HG02884 (cell line): ENCODE measurements at regions not wholly inside any gene's neighbourhood (a gene's known extent, or its start where the extent isn't known, plus 50 kb on each side); places are given as distances from the start of the nearest gene placed in this dataset.

ENCODE experiments used
- ATAC-seq: cut with Tn5 transposase; IDR thresholded peaks from one replicate; pipeline ENCODE4 v1.9.1; 2021; ENCODE audit warnings: mild to moderate bottlenecking, moderate library complexity; ENCODE audit not compliant: unreplicated experiment

- no peak for ATAC-seq
Observed at GRCh38 chr14:61940666-61941420, 178.6 kb downstream of the SNAPC1 start.

DNA sequence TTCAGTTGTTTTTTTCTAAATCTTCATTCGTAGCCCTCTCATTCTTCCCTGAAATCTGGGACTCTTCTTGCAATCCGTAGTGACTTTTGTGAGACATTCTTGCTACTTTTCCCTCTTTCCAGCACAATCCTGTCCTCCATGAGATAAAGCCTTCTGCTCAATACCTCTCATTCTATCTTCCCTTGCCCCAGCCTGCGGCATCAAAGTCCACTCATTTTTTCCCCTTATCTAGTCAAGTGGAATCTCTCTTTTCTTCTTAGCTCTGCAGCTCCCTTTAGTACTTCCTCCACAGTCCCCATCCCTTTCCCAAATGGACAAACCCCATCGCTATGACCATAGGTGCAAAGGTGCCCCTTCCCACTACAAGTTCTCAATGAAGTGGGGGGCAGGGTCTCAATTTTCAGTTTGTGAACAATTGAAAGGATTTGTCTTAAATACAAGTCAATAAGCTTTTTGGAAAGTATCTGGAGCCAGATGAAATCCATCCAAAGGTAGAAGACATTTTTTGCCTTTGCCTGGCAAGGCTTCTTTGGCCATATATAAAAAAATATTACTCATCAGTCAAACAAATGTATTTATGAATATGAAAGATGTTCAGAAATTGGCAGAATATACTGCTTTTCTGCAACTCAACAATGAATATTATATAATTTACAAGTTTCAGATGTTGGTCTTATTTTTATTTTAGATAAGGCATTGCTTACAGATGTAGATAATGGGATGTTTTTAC, 179.4 kb downstream of the SNAPC1 start:
- no peak for ATAC-seq

DNA sequence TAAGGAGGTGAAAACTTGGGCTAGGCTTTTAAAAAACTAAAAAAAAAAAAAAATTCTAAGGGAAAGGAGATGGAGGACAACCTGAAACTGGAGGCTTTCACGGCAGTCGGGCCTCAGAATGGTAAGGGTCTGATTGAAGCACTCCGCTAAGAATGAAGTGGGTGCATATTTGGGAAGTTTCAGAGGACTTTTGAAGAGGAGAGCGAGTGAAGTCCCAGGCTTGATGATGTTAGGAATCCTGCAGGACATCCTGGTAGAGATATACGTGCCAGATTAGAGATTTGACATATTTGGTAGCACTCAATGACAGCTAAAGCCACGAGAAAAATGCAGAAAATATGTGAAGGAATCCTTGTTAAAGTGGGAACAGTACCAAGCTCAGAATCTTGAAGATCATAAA, 186.2 kb downstream of the SNAPC1 start:
- ATAC-seq = no peak

DNA sequence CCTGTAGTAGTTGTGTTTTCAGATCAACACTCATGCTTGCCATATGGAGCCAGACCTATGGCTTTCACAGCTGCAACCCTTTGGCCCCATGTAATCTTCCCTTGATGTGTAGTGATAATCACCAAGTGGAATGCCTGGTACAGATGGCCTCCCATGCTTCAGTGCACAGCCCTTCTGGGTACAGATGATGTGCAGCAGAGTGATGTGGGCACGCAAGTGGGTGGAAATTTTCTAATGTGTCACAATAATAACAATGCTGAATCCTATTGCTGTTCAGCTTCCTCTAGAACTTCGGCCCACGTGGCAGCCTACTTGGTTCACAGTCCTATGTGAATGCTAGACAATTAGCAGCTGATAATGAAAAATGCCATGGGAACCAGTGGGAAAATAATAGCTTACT, 188.1 kb downstream of the SNAPC1 start:
- ATAC-seq = no peak

DNA sequence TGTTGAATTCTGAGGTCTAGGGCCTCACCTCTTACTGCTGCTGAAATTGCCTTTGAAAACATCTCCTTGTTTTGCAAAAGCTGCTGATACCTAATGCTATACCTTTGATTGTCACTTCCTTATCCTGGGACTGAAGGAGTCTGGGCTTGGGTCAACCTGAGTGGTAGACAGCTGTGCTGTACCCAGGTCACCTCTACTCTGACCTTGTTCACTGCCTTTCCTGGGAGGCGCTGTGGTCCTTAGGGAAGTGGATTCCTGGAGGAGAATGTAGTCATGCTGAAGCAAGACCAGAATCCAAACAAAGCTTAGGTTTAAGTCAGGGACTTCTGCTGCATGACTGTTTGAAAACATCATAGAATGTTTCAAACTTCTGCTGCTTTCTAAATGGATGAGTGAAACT, 191.4 kb downstream of the SNAPC1 start:
- no peak for ATAC-seq

DNA sequence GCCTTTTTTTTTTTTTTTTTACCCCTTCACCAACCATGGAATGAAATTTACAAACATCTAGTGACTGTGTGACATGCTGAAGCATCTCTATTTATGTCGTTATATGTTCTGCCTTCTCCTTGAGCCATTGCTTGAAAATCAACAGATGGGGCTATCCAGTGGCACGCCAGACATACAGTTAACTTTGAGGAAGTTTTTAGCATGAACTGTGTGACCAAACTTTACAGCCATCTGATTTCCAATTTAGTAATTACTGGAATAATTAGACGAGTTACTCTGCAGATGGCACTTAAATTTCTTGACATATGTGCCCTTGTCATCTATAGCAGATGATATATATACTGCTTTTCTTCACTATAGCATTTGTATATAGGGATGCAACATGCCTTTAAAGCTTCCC, 192.1 kb downstream of the SNAPC1 start:
- ATAC-seq = no peak

- no peak for ATAC-seq
Observed at GRCh38 chr14:61956517-61956916, 194.3 kb downstream of the SNAPC1 start.

DNA sequence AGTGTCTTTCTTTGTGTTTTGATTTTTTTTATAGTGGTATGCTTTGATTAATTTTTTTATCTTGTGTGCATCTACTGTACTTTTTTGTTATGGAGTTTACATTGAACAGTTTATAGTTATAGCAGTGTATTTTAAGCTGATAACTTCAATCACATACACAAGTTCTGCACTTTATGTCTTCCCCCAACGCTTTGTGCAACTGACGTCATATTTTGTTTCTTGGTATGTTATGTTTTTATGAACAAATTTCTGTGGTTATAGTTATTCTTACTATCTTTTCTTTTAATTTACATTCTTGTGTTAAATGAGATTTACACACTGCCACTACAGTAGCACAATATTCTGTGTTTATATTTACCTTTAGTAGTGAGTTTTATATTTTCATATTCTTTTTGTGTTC, 197.1 kb downstream of the SNAPC1 start:
- ATAC-seq = no peak

GRCh38 chr14:61961369-61961768, 199.1 kb downstream of the SNAPC1 start:
- ATAC-seq = no peak

DNA sequence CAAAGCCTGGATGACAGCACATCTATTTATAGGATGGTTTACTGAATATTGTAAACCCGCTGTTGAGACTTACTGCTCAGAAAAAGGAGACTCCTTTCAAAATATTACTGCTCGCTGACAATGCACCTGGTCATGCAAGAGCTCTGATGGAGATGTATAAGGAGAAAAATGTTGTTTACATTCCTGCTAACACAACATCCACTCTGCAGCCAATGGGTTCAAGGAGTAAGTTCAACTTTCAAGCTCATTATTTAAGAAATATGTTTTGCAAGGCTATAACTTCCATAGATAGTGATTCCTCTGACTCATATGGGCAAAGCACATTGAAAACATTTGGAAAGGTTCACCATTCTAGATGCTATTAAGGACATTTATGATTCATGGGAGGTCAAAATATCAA, 201.7 kb downstream of the SNAPC1 start:
- ATAC-seq = no peak

DNA sequence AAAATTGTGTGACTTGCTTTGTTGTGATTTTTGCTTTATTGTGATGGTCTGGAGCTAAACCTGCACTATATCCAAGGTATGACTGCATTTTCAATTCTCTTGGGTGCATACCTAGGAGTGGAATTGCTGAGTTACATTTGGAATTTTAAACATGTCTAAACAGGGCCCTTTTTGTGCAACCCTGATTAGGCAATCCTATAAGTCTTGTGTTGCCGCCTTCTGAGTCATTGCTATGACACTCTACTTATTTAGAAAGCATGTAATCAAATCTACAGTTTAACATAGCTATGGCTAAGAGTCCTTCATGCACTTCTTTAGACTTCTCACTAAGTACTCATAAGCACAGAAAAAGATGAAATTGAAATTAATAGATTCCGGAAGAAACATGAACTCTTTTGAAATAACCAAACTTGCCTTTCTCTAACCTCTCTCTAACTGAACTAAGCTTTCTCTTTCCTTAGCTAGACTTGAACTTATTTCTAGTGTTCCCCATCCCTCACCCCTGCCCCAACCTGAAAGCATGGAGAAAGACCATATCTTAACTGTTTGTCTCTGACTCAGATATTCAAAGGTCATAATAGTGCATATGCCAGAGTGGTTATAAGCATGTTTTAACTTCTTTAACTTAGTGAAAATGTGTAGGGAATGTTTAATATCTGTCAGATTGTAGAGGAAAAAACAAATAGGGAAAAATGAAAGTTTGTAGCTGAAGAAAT, 203.0 kb downstream of the SNAPC1 start:
- ATAC-seq = no peak

DNA sequence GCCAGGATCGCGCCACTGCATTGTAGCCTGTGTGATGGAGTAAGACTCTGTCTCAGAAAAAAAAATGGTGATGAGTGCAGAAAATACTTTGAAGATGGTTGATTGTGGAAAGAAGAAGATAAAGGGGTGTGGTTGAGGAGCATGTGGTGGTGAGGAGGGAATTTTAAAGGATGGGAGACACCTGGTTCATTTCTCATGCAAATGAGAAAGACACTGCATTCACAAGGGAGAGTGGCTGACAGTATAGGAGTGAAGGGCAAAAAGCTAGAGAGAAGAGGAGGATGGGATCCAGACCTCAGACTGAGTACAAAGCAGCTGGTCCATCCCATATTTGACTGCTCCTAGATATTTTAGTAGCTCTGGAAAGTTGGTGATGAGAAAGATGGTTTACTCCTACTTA, 206.0 kb downstream of the SNAPC1 start:
- ATAC-seq = no peak

DNA sequence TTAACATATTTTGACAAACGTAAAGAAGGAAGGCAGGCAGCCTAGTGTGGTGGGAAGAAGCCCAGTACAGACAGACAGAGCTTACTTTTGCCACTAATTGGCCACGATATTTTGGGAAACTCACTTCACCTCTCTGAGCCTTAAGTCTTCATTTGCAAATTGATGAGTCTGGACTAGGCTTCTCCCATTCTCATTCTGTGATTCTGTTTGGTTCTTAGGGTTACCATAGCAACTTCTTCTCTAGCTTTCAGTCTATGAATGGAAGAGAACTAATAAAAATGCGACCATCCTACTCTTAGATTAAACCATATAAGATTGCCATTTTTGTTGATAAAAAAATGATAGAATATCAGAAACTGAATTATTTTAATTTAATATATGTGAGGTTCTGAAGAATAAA, 210.5 kb downstream of the SNAPC1 start:
- no peak for ATAC-seq

DNA sequence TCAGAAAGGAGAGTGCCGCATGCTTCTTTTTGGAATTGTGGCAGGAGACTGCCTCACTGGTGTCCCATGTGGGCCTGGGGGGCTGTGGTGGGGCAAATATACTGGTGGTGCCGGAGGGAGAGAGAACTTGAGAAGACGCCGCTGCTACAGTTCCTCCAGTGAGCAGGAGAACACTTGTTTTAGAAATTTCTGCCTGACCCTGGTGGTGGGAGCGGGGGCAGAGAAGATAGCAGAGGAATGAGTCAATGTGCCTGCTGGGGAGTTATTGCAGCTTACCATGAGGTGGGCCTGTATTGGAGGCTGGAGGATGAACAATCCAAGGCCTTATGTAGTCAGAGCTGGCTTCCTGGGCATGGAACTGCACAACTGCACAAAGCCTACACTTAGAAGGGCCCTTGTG, 211.8 kb downstream of the SNAPC1 start:
- no peak for ATAC-seq

DNA sequence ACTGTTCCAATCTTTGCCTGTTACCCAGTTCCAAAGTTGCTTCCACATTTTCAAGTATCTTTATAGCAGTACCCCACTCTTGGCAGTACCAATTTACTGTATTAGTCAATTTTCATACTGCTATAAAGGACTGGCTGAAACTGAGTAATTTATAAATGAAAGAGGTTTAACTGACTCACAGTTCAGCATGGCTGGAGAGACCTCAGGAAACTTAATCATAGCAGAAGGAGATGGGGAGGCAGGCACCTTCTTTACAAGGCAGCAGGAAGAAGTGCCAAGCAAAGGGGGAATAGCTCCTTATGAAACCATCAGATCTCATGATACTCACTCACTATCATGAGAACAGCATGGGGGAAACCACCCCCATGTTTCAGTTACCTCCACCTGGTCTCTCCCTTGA, 215.0 kb downstream of the SNAPC1 start:
- ATAC-seq = no peak

GRCh38 chr14:61988240-61988639, 226.0 kb downstream of the SNAPC1 start:
- no peak for ATAC-seq

DNA sequence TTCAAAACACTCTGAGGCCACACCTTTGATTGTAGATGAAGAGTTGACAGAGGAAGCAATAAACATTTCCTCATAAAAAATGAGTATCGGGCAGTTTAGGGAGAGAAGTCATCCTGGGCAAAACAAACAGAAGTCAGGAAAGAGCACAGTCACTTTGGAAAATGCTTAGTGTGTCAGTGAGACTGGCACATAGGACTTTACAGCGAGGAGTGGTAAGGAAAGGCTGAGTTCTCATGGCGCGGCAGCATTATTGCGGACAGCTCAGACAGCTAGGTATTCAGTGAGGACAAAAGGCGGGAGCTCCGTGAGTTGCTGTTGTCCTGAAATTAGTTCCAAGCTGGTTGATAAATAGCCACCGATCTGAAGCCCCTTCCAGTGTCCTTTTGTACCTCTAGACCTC, 229.9 kb downstream of the SNAPC1 start:
- ATAC-seq = no peak

- no peak for ATAC-seq
Observed at GRCh38 chr14:61992926-61993325, 230.7 kb downstream of the SNAPC1 start.

DNA sequence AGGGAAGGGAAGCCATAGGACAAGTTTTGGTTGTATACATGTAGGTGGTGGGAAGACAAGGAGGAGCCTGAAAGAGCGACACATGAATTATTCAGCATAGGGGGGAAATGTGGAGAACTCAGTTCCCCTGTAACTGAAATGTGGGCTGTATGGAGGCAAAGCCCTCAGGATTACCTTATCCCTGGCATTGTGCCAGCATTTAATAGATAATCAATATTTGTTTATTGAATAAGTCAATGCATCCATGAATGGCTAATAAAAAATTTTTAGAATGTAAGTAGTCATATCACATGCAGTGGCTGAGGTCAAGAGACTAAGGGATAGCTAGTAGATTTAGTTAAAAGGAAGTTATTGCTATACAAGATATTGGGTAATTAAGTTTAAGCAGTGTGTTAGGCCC, 232.4 kb downstream of the SNAPC1 start:
- no peak for ATAC-seq

- no peak for ATAC-seq
Observed at GRCh38 chr14:61996753-61997152, 234.5 kb downstream of the SNAPC1 start.

DNA sequence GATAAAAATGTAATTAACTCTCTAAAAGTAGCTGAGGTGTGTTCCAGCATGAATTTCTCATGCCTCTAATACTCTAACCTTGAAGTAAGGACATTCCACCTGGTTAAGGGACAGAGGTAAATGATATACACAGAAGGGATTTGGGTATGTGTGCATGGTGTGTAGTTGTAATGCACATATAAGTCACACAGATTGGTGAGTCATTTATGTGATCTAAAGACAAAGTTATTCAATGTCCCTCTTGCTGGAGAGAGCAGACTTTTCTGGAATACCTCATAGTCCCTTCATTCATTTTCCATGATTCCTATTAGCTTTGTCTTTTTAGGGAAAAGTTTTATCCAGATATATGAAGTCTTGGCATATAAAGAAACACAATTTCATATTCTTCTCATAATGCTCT, 234.9 kb downstream of the SNAPC1 start:
- ATAC-seq = no peak

GRCh38 chr14:62001963-62002362, 239.7 kb downstream of the SNAPC1 start:
- no peak for ATAC-seq
